K562 (cell line): ENCODE measurements at regions not wholly inside any gene's neighbourhood (a gene's known extent, or its start where the extent isn't known, plus 50 kb on each side); places are given as distances from the start of the nearest gene placed in this dataset.

ENCODE experiments used
- ATAC-seq: fragments of 200-7000 bp; cut with Tn5 transposase; 3 replicates; pipeline ENCODE4 v1.9.1; 2020; ENCODE audit warnings: moderate library complexity
- BruUV-seq: library from RNA; stranded (reverse); fragments of 400-500 nt; replicated peaks from 2 replicates; lab custom pipeline; 2021; lab: Mats Ljungman, UMichigan
- CTCF ChIA-PET: fragments of 300-600 bp; formaldehyde crosslinking; extraction: SDS; loops from one replicate; lab custom pipeline; 2021; ENCODE audit warnings: low intra/inter-chr PET ratio; lab: Yijun Ruan, JAX
- POLR2A ChIA-PET: fragments of 300-600, 350-650 bp; sonication (Branson Sonifier 250); formaldehyde crosslinking; extraction: SDS; loops from one replicate; lab custom pipeline; 2021; ENCODE audit warnings: antibody characterized with exemption, inconsistent platforms; lab: Yijun Ruan, JAX
- DNase-seq, 4 experiments: peaks; one replicate each; pipeline versions ENCODE4 v3.0.0 to v3.0.0-alpha.2; 2011 to 2018; ENCODE audit warnings: low spot score in 3 of 4, mixed read lengths in 3 of 4; ENCODE audit errors: extremely low read depth in 1 of 4
- FAIRE-seq: peaks from 2 replicates; lab custom pipeline; 2011; peaks lifted over from hg19 to GRCh38; lab: Jason Lieb, UNC
- H2AFZ ChIP-seq: 2 replicates; pipeline ENCODE4 v1.6.0; 2011; ENCODE audit warnings: low read depth, low read length, control low read depth, inconsistent platforms
- H3K27ac ChIP-seq: fragments of 200-600 bp; 3 replicates; pipeline ENCODE4 v1.8.0; 2011; ENCODE audit warnings: low read depth, mild to moderate bottlenecking, control low read depth, inconsistent platforms, low read length, moderate library complexity, mixed read lengths; ENCODE audit errors: extremely low read depth
- H3K27me3 ChIP-seq, 2 experiments: fragments of 300-600 bp in 1 of 2; 2 replicates in 1 of 2; 3 replicates in 1 of 2; pipeline versions ENCODE4 v1.6.0 to v1.8.0; 2011; ENCODE audit warnings: inconsistent platforms in 2 of 2, low read length in 2 of 2, mild to moderate bottlenecking in 1 of 2, mixed read lengths in 1 of 2, moderate library complexity in 1 of 2; ENCODE audit not compliant: control insufficient read depth in 2 of 2, insufficient read depth in 2 of 2
- H3K36me3 ChIP-seq: fragments of 300-600 bp; 3 replicates; pipeline ENCODE4 v1.8.0; 2011; ENCODE audit warnings: mild to moderate bottlenecking, low read length, inconsistent platforms; ENCODE audit not compliant: control insufficient read depth, insufficient read depth
- H3K4me1 ChIP-seq, 2 experiments: fragments of 200-600 bp in 1 of 2; replicated peaks in 1 of 2; 2 replicates in 1 of 2; 3 replicates in 1 of 2; pipeline versions ENCODE4 v1.5.1 to v1.8.0; 2011; ENCODE audit warnings: inconsistent platforms in 2 of 2, low read length in 2 of 2, mild to moderate bottlenecking in 1 of 2, mixed read lengths in 1 of 2, moderate library complexity in 1 of 2; ENCODE audit not compliant: control insufficient read depth in 2 of 2, insufficient read depth in 2 of 2
- H3K4me2 ChIP-seq: 2 replicates; pipeline ENCODE4 v1.6.1; 2011; ENCODE audit warnings: low read length, control low read depth, inconsistent platforms, mixed read lengths; ENCODE audit not compliant: insufficient read depth
- H3K4me3 ChIP-seq: fragments of 200-600 bp; sonication (generic), shearing (Covaris generic); 2 replicates; pipeline ENCODE4 v1.5.1; 2016; ENCODE audit warnings: control low read depth, inconsistent platforms
- H3K79me2 ChIP-seq: fragments of 200-600 bp; 3 replicates; pipeline ENCODE4 v1.8.0; 2011; ENCODE audit warnings: low read length, inconsistent platforms; ENCODE audit not compliant: control insufficient read depth, insufficient read depth
- H3K9ac ChIP-seq, 2 experiments: 2 replicates each; pipeline versions ENCODE4 v1.6.0 to v1.6.1; 2011; ENCODE audit warnings: low read depth in 2 of 2, low read length in 2 of 2, control low read depth in 1 of 2, inconsistent platforms in 1 of 2, mild to moderate bottlenecking in 1 of 2, mixed read lengths in 1 of 2; ENCODE audit not compliant: insufficient read depth in 1 of 2
- H3K9me1 ChIP-seq: one replicate; pipeline ENCODE4 v1.6.0; 2011; ENCODE audit warnings: inconsistent platforms, mild to moderate bottlenecking, low read length, moderate library complexity; ENCODE audit not compliant: control insufficient read depth, insufficient read depth
- H3K9me3 ChIP-seq: replicated peaks from 2 replicates; pipeline ENCODE4 v1.5.1; 2011; ENCODE audit warnings: low read depth, low read length, inconsistent platforms; ENCODE audit not compliant: control insufficient read depth, insufficient read depth
- H4K20me1 ChIP-seq: replicated peaks from 2 replicates; pipeline ENCODE4 v1.6.1; 2011; ENCODE audit warnings: low read length, inconsistent platforms, mixed read lengths; ENCODE audit not compliant: control insufficient read depth, insufficient read depth
- FOXO4 ChIP-seq: fragments of 450-650 bp; formaldehyde crosslinking; IDR thresholded peaks from 2 replicates; pipeline ENCODE4 v1.4.0; 2020; ENCODE audit warnings: mild to moderate bottlenecking, moderate library complexity
- HES1 ChIP-seq: fragments of 450-650 bp; IDR thresholded peaks from 2 replicates; pipeline ENCODE4 v1.6.1; 2016; ENCODE audit warnings: low read depth, mild to moderate bottlenecking, moderate library complexity
- HNRNPH1 ChIP-seq: fragments of 200-400 bp; formaldehyde crosslinking; optimal IDR thresholded peaks from 2 replicates; pipeline ENCODE3; 2017; ENCODE audit warnings: low read depth, mild to moderate bottlenecking, low read length, moderate library complexity
- MAZ ChIP-seq, 2 experiments: fragments of 450-650 bp in 1 of 2; sonication (generic) in 1 of 2; formaldehyde crosslinking; IDR thresholded peaks in 1 of 2; conservative IDR thresholded peaks in 1 of 2; 2 replicates each; pipeline versions ENCODE4 v1.4.0 to v1.5.0; 2020; ENCODE audit warnings: mild to moderate bottlenecking in 1 of 2, missing genetic modification reagents in 1 of 2
- PKNOX1 ChIP-seq: fragments of 450-650 bp; IDR thresholded peaks from 2 replicates; pipeline ENCODE4 v1.6.1; 2016
- PTTG1 ChIP-seq: fragments of 450-650 bp; IDR thresholded peaks from 2 replicates; pipeline ENCODE4 v1.6.1; 2016; ENCODE audit warnings: low read depth, mild to moderate bottlenecking, missing genetic modification characterization, missing compliant biosample characterization
- SNIP1 ChIP-seq: fragments of 450-650 bp; IDR thresholded peaks from 2 replicates; pipeline ENCODE4 v1.7.1; 2017; ENCODE audit warnings: low read depth, mild to moderate bottlenecking
- TBP ChIP-seq: optimal IDR thresholded peaks from 2 replicates; pipeline ENCODE3; 2011; ENCODE audit warnings: low read depth, low read length, improper control_type of control experiment
- WGBS: fragments of 100-300 bp; shearing (Covaris generic); methylation state at CpG from one replicate; pipeline ENCODE4 v1.1.6; 2016; ENCODE audit warnings: low coverage, mixed read lengths; ENCODE audit not compliant: insufficient coverage; ENCODE audit errors: missing lambda C conversion rate; 5-methylcytosine and 5-hydroxymethylcytosine counted together
- in situ Hi-C: fragments of 300-500 bp; cut with MboI; formaldehyde crosslinking; loops from 4 replicates; pipeline ENCODE4 v1.15.0; 2018; ENCODE audit warnings: inconsistent platforms, mixed read lengths
- intact Hi-C: fragments of 100-400 bp; cut with micrococcal nuclease; formaldehyde crosslinking; loops from 2 replicates; pipeline ENCODE4 v1.14.2; 2022

- TF ChIP-seq HES1 = no peak
These were observed 137.8 kb upstream of the PHACTR1 start (continued) for GRCh38 chr6:12578751-12579150.

GRCh38 chr6:12580290-12580689, 136.3 kb upstream of the PHACTR1 start:
- WGBS = 0% methylated on average over 3 of the region's 3 CpGs
- ChIA-PET CTCF (no interaction called here), POLR2A (no interaction called here)
- Histone ChIP-seq H3K27ac (no peak overlapping the region), H3K9me3 (no peaks in the 10 kb centered on the region), H4K20me1 (no peaks in the 10 kb centered on the region), H3K4me1 (no peaks in the 10 kb centered on the region), H3K79me2 (no peaks in the 10 kb centered on the region), H3K27me3 (peaks cover 0 to 2% of the 10 kb centered on the region in 2 experiments; a peak in 2 of 5 replicates), H3K36me3 (no peaks in the 10 kb centered on the region), H3K9me1 (no peaks in the 10 kb centered on the region), H3K4me2 (no peak overlapping the region), H2AFZ (no peak overlapping the region), H3K9ac (no peak overlapping the region), H3K4me3 (no peak overlapping the region)
- in situ Hi-C loops (no loop called here), intact Hi-C loops (no loop called here)
- FAIRE-seq = no peak
- no TSS peak for BruUV-seq
- no peak for ATAC-seq
- no peak for DNase-seq
- no peak for TF ChIP-seq PTTG1 (tag)
- TF ChIP-seq FOXO4 = no peak
- no peak for TF ChIP-seq PKNOX1
- no peak for TF ChIP-seq HNRNPH1
- TF ChIP-seq MAZ (CRISPR knock-in tag; conservative IDR thresholded peaks at IDR 0.05 in 1 of 2, IDR thresholded peaks at IDR 0.05 in 1 of 2) = no peak
- no peak for TF ChIP-seq TBP
- no peak for TF ChIP-seq SNIP1
